Eye (tissue), 1 donor: ENCODE measurements at regions not wholly inside any gene's neighbourhood (a gene's known extent, or its start where the extent isn't known, plus 50 kb on each side); places are given as distances from the start of the nearest gene placed in this dataset.

Experiments
- DNase-seq: peaks from one replicate; pipeline ENCODE4 v3.0.0-alpha.2; 2015

- no peak for DNase-seq
These were observed 52.2 kb downstream of the FAT3 start for GRCh38 chr11:92276773-92277172.

GRCh38 chr11:92277871-92278270 lies 53.3 kb downstream of the FAT3 start:
- no peak for DNase-seq

- no peak for DNase-seq
These were observed 54.3 kb downstream of the FAT3 start for GRCh38 chr11:92278791-92279433.

GRCh38 chr11:92284107-92284506 lies 59.5 kb downstream of the FAT3 start:
- DNase-seq: no peak

GRCh38 chr11:92284558-92284957 lies 59.9 kb downstream of the FAT3 start:
- no peak for DNase-seq

- no peak for DNase-seq
These were observed 61.2 kb downstream of the FAT3 start for GRCh38 chr11:92285776-92286175.

GRCh38 chr11:92286709-92287108 lies 62.1 kb downstream of the FAT3 start:
- DNase-seq: no peak

- DNase-seq: no peak
These were observed 70.8 kb downstream of the FAT3 start for GRCh38 chr11:92295175-92296137.

GRCh38 chr11:92296138-92296515 lies 71.5 kb downstream of the FAT3 start:
- no peak for DNase-seq

GRCh38 chr11:92297567-92298553 lies 73.2 kb downstream of the FAT3 start:
- peak; percentile 69 for DNase-seq

GRCh38 chr11:92300876-92301275 lies 76.3 kb downstream of the FAT3 start:
- no peak for DNase-seq

GRCh38 chr11:92302770-92303169 lies 78.2 kb downstream of the FAT3 start:
- DNase-seq: no peak

- DNase-seq: no peak
These were observed 79.7 kb downstream of the FAT3 start for GRCh38 chr11:92304271-92304670.

GRCh38 chr11:92306966-92307510 lies 82.4 kb downstream of the FAT3 start:
- DNase-seq: no peak

GRCh38 chr11:92308366-92308765 lies 83.7 kb downstream of the FAT3 start:
- no peak for DNase-seq

- DNase-seq: no peak
These were observed 87.2 kb downstream of the FAT3 start for GRCh38 chr11:92311616-92312449.

- no peak for DNase-seq
These were observed 89.2 kb downstream of the FAT3 start for GRCh38 chr11:92313784-92314183.

- DNase-seq: no peak
These were observed 89.9 kb downstream of the FAT3 start for GRCh38 chr11:92314499-92314898.

GRCh38 chr11:92316106-92316809 lies 91.6 kb downstream of the FAT3 start:
- DNase-seq: no peak

GRCh38 chr11:92317222-92317621 lies 92.6 kb downstream of the FAT3 start:
- DNase-seq: no peak

GRCh38 chr11:92317721-92318120 lies 93.1 kb downstream of the FAT3 start:
- DNase-seq: no peak
